ENCODE measurements at regions not wholly inside any gene's neighbourhood (a gene's known extent, or its start where the extent isn't known, plus 50 kb on each side); places are given as distances from the start of the nearest gene placed in this dataset.

DNA sequence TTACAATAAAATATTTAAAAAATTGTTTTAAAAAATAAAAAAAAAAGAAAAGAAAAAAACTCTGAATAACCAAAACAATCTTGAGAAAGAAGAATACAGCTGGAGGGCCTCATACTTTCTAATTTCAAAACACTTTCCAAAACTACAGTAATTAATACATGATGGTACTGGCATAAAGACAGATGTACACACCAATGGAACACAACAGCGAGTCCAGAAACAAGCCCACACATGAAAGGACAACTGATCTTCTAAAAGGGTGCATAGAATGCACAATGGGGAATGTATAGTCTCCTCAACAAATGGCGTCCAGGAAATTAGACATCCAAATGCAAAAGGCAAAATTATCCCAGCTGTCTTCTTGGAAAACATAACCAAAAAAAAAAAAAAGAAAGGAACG, 99.6 kb downstream of the LURAP1L start:
- Histone ChIP-seq H3K9me3 (ENCODE audit: control insufficient read depth, insufficient read depth, low read length) (no peaks in the 10 kb centered on the region), H3K4me3 (ENCODE audit: low read length) (no peak overlapping the region), H3K27ac (ENCODE audit: low read length) (no peak overlapping the region), H3K4me1 (ENCODE audit: control insufficient read depth, insufficient read depth, low read length) (no peaks in the 10 kb centered on the region), H3K27me3 (ENCODE audit: control insufficient read depth, insufficient read depth, low read length) (no peaks in the 10 kb centered on the region), H3K36me3 (ENCODE audit: control insufficient read depth, insufficient read depth, low read length) (no peaks in the 10 kb centered on the region)
- DNase-seq (ENCODE audit: low read depth, low spot score), result no peak
- no CpG with 5 or more reads among the region's 3 CpGs for WGBS (ENCODE audit: insufficient coverage, insufficient read length)

- no peak for DNase-seq (ENCODE audit: low read depth, low spot score)
- no peaks in the 10 kb centered on the region for H3K9me3 ChIP-seq (ENCODE audit: control insufficient read depth, insufficient read depth, low read length)
These were observed 100.4 kb downstream of the LURAP1L start for GRCh38 chr9:12875191-12875590.

GRCh38 chr9:12876872-12877271, 102.1 kb downstream of the LURAP1L start:
- no peak overlapping the region for H3K27ac ChIP-seq (ENCODE audit: low read length)
- H3K4me1 ChIP-seq (ENCODE audit: control insufficient read depth, insufficient read depth, low read length), result no peaks in the 10 kb centered on the region
- no peaks in the 10 kb centered on the region for H3K27me3 ChIP-seq (ENCODE audit: control insufficient read depth, insufficient read depth, low read length)
- H3K9me3 ChIP-seq (ENCODE audit: control insufficient read depth, insufficient read depth, low read length), result no peaks in the 10 kb centered on the region
- no peak overlapping the region for H3K4me3 ChIP-seq (ENCODE audit: low read length)
- no CpG with 5 or more reads among the region's 2 CpGs for WGBS (ENCODE audit: insufficient coverage, insufficient read length)
- no peak for DNase-seq (ENCODE audit: low read depth, low spot score)
- H3K36me3 ChIP-seq (ENCODE audit: control insufficient read depth, insufficient read depth, low read length), result no peaks in the 10 kb centered on the region

More at GRCh38 chr9:12875191-12875590, 100.4 kb downstream of the LURAP1L start:
- no peak overlapping the region for H3K4me3 ChIP-seq (ENCODE audit: low read length)
- no peaks in the 10 kb centered on the region for H3K4me1 ChIP-seq (ENCODE audit: control insufficient read depth, insufficient read depth, low read length)
- no peaks in the 10 kb centered on the region for H3K27me3 ChIP-seq (ENCODE audit: control insufficient read depth, insufficient read depth, low read length)
- H3K36me3 ChIP-seq (ENCODE audit: control insufficient read depth, insufficient read depth, low read length), result no peaks in the 10 kb centered on the region
- no peak overlapping the region for H3K27ac ChIP-seq (ENCODE audit: low read length)

- no peaks in the 10 kb centered on the region for H3K27me3 ChIP-seq (ENCODE audit: control insufficient read depth, insufficient read depth, low read length)
- H3K27ac ChIP-seq (ENCODE audit: low read length), result no peak overlapping the region
- no peak overlapping the region for H3K4me3 ChIP-seq (ENCODE audit: low read length)
- no peaks in the 10 kb centered on the region for H3K36me3 ChIP-seq (ENCODE audit: control insufficient read depth, insufficient read depth, low read length)
- no CpG with 5 or more reads among the region's 5 CpGs for WGBS (ENCODE audit: insufficient coverage, insufficient read length)
- no peak for DNase-seq (ENCODE audit: low read depth, low spot score)
- no peaks in the 10 kb centered on the region for H3K9me3 ChIP-seq (ENCODE audit: control insufficient read depth, insufficient read depth, low read length)
- H3K4me1 ChIP-seq (ENCODE audit: control insufficient read depth, insufficient read depth, low read length), result no peaks in the 10 kb centered on the region
These were observed 103.6 kb downstream of the LURAP1L start for GRCh38 chr9:12878351-12878978.

GRCh38 chr9:12879961-12880360, 105.1 kb downstream of the LURAP1L start:
- no peak overlapping the region for H3K27ac ChIP-seq (ENCODE audit: low read length)
- DNase-seq (ENCODE audit: low read depth, low spot score), result no peak
- no peaks in the 10 kb centered on the region for H3K36me3 ChIP-seq (ENCODE audit: control insufficient read depth, insufficient read depth, low read length)
- no peaks in the 10 kb centered on the region for H3K27me3 ChIP-seq (ENCODE audit: control insufficient read depth, insufficient read depth, low read length)
- no peaks in the 10 kb centered on the region for H3K4me1 ChIP-seq (ENCODE audit: control insufficient read depth, insufficient read depth, low read length)
- H3K4me3 ChIP-seq (ENCODE audit: low read length), result no peak overlapping the region
- no peaks in the 10 kb centered on the region for H3K9me3 ChIP-seq (ENCODE audit: control insufficient read depth, insufficient read depth, low read length)

- H3K9me3 ChIP-seq (ENCODE audit: control insufficient read depth, insufficient read depth, low read length), result no peaks in the 10 kb centered on the region
- no peaks in the 10 kb centered on the region for H3K4me1 ChIP-seq (ENCODE audit: control insufficient read depth, insufficient read depth, low read length)
- H3K36me3 ChIP-seq (ENCODE audit: control insufficient read depth, insufficient read depth, low read length), result no peaks in the 10 kb centered on the region
- no CpG with 5 or more reads among the region's 3 CpGs for WGBS (ENCODE audit: insufficient coverage, insufficient read length)
- no peak overlapping the region for H3K4me3 ChIP-seq (ENCODE audit: low read length)
- no peak overlapping the region for H3K27ac ChIP-seq (ENCODE audit: low read length)
- H3K27me3 ChIP-seq (ENCODE audit: control insufficient read depth, insufficient read depth, low read length), result no peaks in the 10 kb centered on the region
- DNase-seq (ENCODE audit: low read depth, low spot score), result no peak
These were observed 105.7 kb downstream of the LURAP1L start for GRCh38 chr9:12880406-12881015.

DNA sequence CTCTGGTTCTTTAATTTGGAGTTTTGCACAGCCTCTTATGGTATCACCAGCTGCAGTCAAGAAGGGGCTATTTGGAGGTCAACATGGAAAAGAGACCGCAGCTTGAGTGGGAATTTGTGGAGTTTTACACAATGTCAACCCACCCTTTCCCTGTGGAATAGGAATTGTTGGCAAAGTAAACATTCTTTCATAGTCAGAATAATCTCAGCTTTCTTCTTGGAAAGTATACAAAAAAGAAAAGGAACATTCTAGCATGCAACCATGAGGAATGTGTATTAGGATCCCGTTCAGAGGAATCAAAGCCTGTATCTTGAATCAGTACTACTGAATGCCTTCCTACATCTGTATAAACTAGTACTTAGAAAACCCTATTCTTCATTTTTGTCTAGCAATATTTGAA, 107.6 kb downstream of the LURAP1L start:
- DNase-seq (ENCODE audit: low read depth, low spot score), result no peak
- WGBS (ENCODE audit: insufficient coverage, insufficient read length), result no CpG with 5 or more reads among the region's 2 CpGs
- Histone ChIP-seq H3K27ac (ENCODE audit: low read length) (no peak overlapping the region), H3K4me1 (ENCODE audit: control insufficient read depth, insufficient read depth, low read length) (no peaks in the 10 kb centered on the region), H3K4me3 (ENCODE audit: low read length) (no peak overlapping the region), H3K27me3 (ENCODE audit: control insufficient read depth, insufficient read depth, low read length) (no peaks in the 10 kb centered on the region), H3K36me3 (ENCODE audit: control insufficient read depth, insufficient read depth, low read length) (no peaks in the 10 kb centered on the region), H3K9me3 (ENCODE audit: control insufficient read depth, insufficient read depth, low read length) (no peaks in the 10 kb centered on the region)

DNA sequence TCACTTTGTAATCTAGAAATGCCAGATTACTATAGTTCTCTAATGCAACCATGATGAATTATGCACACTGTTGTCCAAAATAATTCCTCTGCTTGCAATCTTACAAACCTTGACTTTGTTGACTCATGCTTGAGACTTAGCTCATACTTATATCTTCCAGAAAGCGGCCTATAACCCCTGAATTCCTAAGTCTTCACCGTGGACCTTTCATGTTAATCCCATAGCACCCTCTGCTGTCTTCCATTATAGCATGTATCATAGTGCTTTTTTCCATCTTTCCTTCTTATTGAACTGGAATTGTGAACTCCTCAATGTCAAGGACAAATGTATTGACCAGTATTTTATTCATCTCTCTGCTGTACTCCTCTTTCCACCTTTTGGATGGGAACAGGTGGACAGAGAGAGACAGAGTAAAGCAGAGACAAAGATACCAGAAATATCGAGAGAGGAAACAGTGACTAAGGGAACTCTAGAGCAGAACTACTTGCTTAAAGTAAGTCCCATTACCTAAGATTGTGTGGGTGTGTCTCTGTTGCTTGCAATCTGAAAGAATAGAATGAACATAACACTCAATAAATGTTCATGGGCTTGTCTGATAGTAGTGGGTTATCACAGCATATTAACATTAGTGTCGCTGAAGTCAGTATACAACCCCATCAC, 110.0 kb downstream of the LURAP1L start:
- H3K36me3 ChIP-seq (ENCODE audit: control insufficient read depth, insufficient read depth, low read length), result no peaks in the 10 kb centered on the region
- H3K4me1 ChIP-seq (ENCODE audit: control insufficient read depth, insufficient read depth, low read length), result no peaks in the 10 kb centered on the region
- no peak overlapping the region for H3K4me3 ChIP-seq (ENCODE audit: low read length)
- peak; percentile 4 for DNase-seq (ENCODE audit: low read depth, low spot score)
- no peaks in the 10 kb centered on the region for H3K9me3 ChIP-seq (ENCODE audit: control insufficient read depth, insufficient read depth, low read length)
- H3K27me3 ChIP-seq (ENCODE audit: control insufficient read depth, insufficient read depth, low read length), result no peaks in the 10 kb centered on the region
- no CpG with 5 or more reads among the region's 4 CpGs for WGBS (ENCODE audit: insufficient coverage, insufficient read length)
- no peak overlapping the region for H3K27ac ChIP-seq (ENCODE audit: low read length)

- WGBS (ENCODE audit: insufficient coverage, insufficient read length), result no CpG with 5 or more reads among the region's 2 CpGs
- H3K27ac ChIP-seq (ENCODE audit: low read length), result no peak overlapping the region
- H3K4me1 ChIP-seq (ENCODE audit: control insufficient read depth, insufficient read depth, low read length), result no peaks in the 10 kb centered on the region
- no peak for DNase-seq (ENCODE audit: low read depth, low spot score)
- no peak overlapping the region for H3K4me3 ChIP-seq (ENCODE audit: low read length)
- H3K36me3 ChIP-seq (ENCODE audit: control insufficient read depth, insufficient read depth, low read length), result no peaks in the 10 kb centered on the region
- no peaks in the 10 kb centered on the region for H3K9me3 ChIP-seq (ENCODE audit: control insufficient read depth, insufficient read depth, low read length)
- no peaks in the 10 kb centered on the region for H3K27me3 ChIP-seq (ENCODE audit: control insufficient read depth, insufficient read depth, low read length)
These were observed 114.7 kb downstream of the LURAP1L start for GRCh38 chr9:12889402-12890106.

DNA sequence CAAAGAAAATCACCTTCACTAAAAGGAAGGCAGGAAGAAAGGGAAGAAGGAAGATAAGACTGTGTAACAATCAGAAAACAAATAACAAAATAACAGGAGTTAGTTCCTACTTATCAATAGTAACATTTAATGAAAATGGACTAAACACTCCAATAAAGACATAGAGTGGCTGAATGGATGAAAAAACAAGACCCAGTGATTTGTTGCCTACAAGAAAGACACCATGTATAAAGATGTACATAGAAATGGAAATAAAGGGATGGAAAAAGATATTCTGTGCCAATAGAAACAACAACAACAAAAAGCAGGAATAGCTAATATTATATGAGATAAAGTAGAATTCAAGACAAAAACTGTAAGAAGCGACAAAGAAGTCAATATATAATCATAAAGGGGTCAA, 116.8 kb downstream of the LURAP1L start:
- no peak for DNase-seq (ENCODE audit: low read depth, low spot score)
- Histone ChIP-seq H3K27ac (ENCODE audit: low read length) (no peak overlapping the region), H3K36me3 (ENCODE audit: control insufficient read depth, insufficient read depth, low read length) (no peaks in the 10 kb centered on the region), H3K9me3 (ENCODE audit: control insufficient read depth, insufficient read depth, low read length) (no peaks in the 10 kb centered on the region), H3K27me3 (ENCODE audit: control insufficient read depth, insufficient read depth, low read length) (no peaks in the 10 kb centered on the region), H3K4me3 (ENCODE audit: low read length) (no peak overlapping the region), H3K4me1 (ENCODE audit: control insufficient read depth, insufficient read depth, low read length) (no peaks in the 10 kb centered on the region)
- WGBS (ENCODE audit: insufficient coverage, insufficient read length), result no CpG with 5 or more reads among the region's 1 CpG

Data from iPS DF 6.9 (cell line).